ENCODE measurements at regions not wholly inside any gene's neighbourhood (a gene's known extent, or its start where the extent isn't known, plus 50 kb on each side); places are given as distances from the start of the nearest gene placed in this dataset.
"Not testable (repeated sequence)": the region's sequence is repeated elsewhere in the genome, so short reads cannot be mapped to it uniquely, and the experiment has no call there.

GRCh38 chr11:82536706-82537105 lies 197.0 kb downstream of the FAM181B start:
- no peak overlapping the region for H3K27ac ChIP-seq (ENCODE audit: low read depth, low read length, severe bottlenecking)
- H3K4me1 ChIP-seq (ENCODE audit: control insufficient read depth, insufficient read depth, low read length, poor library complexity, severe bottlenecking) = no peaks in the 10 kb centered on the region
- 90% methylated on average over 2 of the region's 3 CpGs; no CpG with 5 or more reads in 1 of the 2 experiments for WGBS, 2 experiments (ENCODE audit: insufficient coverage in 2 of 2)
- no peaks in the 10 kb centered on the region for H3K36me3 ChIP-seq (ENCODE audit: control insufficient read depth, insufficient read depth, low read length)
- H3K4me3 ChIP-seq (ENCODE audit: extremely low read depth, insufficient read depth, low read length, poor library complexity, severe bottlenecking) = no peak overlapping the region
- H3K9me3 ChIP-seq (ENCODE audit: control insufficient read depth, low read length) = no peaks in the 10 kb centered on the region

- Histone ChIP-seq H3K4me3 (ENCODE audit: extremely low read depth, insufficient read depth, low read length, poor library complexity, severe bottlenecking) (no peak overlapping the region), H3K4me1 (ENCODE audit: control insufficient read depth, insufficient read depth, low read length, poor library complexity, severe bottlenecking) (no peaks in the 10 kb centered on the region), H3K36me3 (ENCODE audit: control insufficient read depth, insufficient read depth, low read length) (no peaks in the 10 kb centered on the region), H3K27ac (ENCODE audit: low read depth, low read length, severe bottlenecking) (no peak overlapping the region), H3K9me3 (ENCODE audit: control insufficient read depth, low read length) (no peaks in the 10 kb centered on the region)
- WGBS, 2 experiments (ENCODE audit: insufficient coverage in 2 of 2) = 83% methylated on average over 3 of the region's 7 CpGs; no CpG with 5 or more reads in 1 of the 2 experiments
Observed at GRCh38 chr11:82533628-82534327, 199.9 kb downstream of the FAM181B start.

GRCh38 chr11:82529936-82530335 lies 203.7 kb downstream of the FAM181B start:
- H3K4me1 ChIP-seq (ENCODE audit: control insufficient read depth, insufficient read depth, low read length, poor library complexity, severe bottlenecking) = no peaks in the 10 kb centered on the region
- no peaks in the 10 kb centered on the region for H3K36me3 ChIP-seq (ENCODE audit: control insufficient read depth, insufficient read depth, low read length)
- no peak overlapping the region for H3K4me3 ChIP-seq (ENCODE audit: extremely low read depth, insufficient read depth, low read length, poor library complexity, severe bottlenecking)
- no peak overlapping the region for H3K27ac ChIP-seq (ENCODE audit: low read depth, low read length, severe bottlenecking)
- WGBS, 2 experiments (ENCODE audit: insufficient coverage in 2 of 2) = no CpG with 5 or more reads among the region's 2 CpGs
- H3K9me3 ChIP-seq (ENCODE audit: control insufficient read depth, low read length) = no peaks in the 10 kb centered on the region

GRCh38 chr11:82527081-82527584 lies 206.5 kb downstream of the FAM181B start:
- no peak overlapping the region for H3K27ac ChIP-seq (ENCODE audit: low read depth, low read length, severe bottlenecking)
- no peaks in the 10 kb centered on the region for H3K9me3 ChIP-seq (ENCODE audit: control insufficient read depth, low read length)
- H3K36me3 ChIP-seq (ENCODE audit: control insufficient read depth, insufficient read depth, low read length) = no peaks in the 10 kb centered on the region
- H3K4me3 ChIP-seq (ENCODE audit: extremely low read depth, insufficient read depth, low read length, poor library complexity, severe bottlenecking) = no peak overlapping the region
- H3K4me1 ChIP-seq (ENCODE audit: control insufficient read depth, insufficient read depth, low read length, poor library complexity, severe bottlenecking) = no peaks in the 10 kb centered on the region
- WGBS, 2 experiments (ENCODE audit: insufficient coverage in 2 of 2) = 71 to 89% methylated on average over 3 to 5 of the region's 5 CpGs

GRCh38 chr11:82523141-82523540 lies 210.5 kb downstream of the FAM181B start:
- no peak overlapping the region for H3K27ac ChIP-seq (ENCODE audit: low read depth, low read length, severe bottlenecking)
- no peaks in the 10 kb centered on the region for H3K36me3 ChIP-seq (ENCODE audit: control insufficient read depth, insufficient read depth, low read length)
- H3K4me1 ChIP-seq (ENCODE audit: control insufficient read depth, insufficient read depth, low read length, poor library complexity, severe bottlenecking) = no peaks in the 10 kb centered on the region
- no peaks in the 10 kb centered on the region for H3K9me3 ChIP-seq (ENCODE audit: control insufficient read depth, low read length)
- no peak overlapping the region for H3K4me3 ChIP-seq (ENCODE audit: extremely low read depth, insufficient read depth, low read length, poor library complexity, severe bottlenecking)
- 66 to 71% methylated on average over 4 of the region's 4 CpGs for WGBS, 2 experiments (ENCODE audit: insufficient coverage in 2 of 2)

- 79 to 83% methylated on average over 1 of the region's 3 CpGs for WGBS, 2 experiments (ENCODE audit: insufficient coverage in 2 of 2)
- no peaks in the 10 kb centered on the region for H3K4me1 ChIP-seq (ENCODE audit: control insufficient read depth, insufficient read depth, low read length, poor library complexity, severe bottlenecking)
- no peaks in the 10 kb centered on the region for H3K9me3 ChIP-seq (ENCODE audit: control insufficient read depth, low read length)
- H3K36me3 ChIP-seq (ENCODE audit: control insufficient read depth, insufficient read depth, low read length) = no peaks in the 10 kb centered on the region
- H3K27ac ChIP-seq (ENCODE audit: low read depth, low read length, severe bottlenecking) = no peak overlapping the region
- no peak overlapping the region for H3K4me3 ChIP-seq (ENCODE audit: extremely low read depth, insufficient read depth, low read length, poor library complexity, severe bottlenecking)
Observed at GRCh38 chr11:82521427-82521826, 212.2 kb downstream of the FAM181B start.

GRCh38 chr11:82507288-82507687 lies 226.4 kb downstream of the FAM181B start:
- Histone ChIP-seq H3K4me1 (ENCODE audit: control insufficient read depth, insufficient read depth, low read length, poor library complexity, severe bottlenecking) (no peaks in the 10 kb centered on the region), H3K27ac (ENCODE audit: low read depth, low read length, severe bottlenecking) (no peak overlapping the region), H3K4me3 (ENCODE audit: extremely low read depth, insufficient read depth, low read length, poor library complexity, severe bottlenecking) (no peak overlapping the region), H3K9me3 (ENCODE audit: control insufficient read depth, low read length) (no peaks in the 10 kb centered on the region), H3K36me3 (ENCODE audit: control insufficient read depth, insufficient read depth, low read length) (no peaks in the 10 kb centered on the region)
- WGBS, 2 experiments (ENCODE audit: insufficient coverage in 2 of 2) = 90 to 100% methylated on average over 2 to 3 of the region's 6 CpGs

GRCh38 chr11:82505379-82505778 lies 228.3 kb downstream of the FAM181B start:
- Histone ChIP-seq H3K9me3 (ENCODE audit: control insufficient read depth, low read length) (no peaks in the 10 kb centered on the region), H3K4me3 (ENCODE audit: extremely low read depth, insufficient read depth, low read length, poor library complexity, severe bottlenecking) (no peak overlapping the region)

GRCh38 chr11:82501174-82501573 lies 232.5 kb downstream of the FAM181B start:
- not testable (repeated sequence) for H3K36me3 ChIP-seq (ENCODE audit: control insufficient read depth, insufficient read depth, low read length); H3K4me3 ChIP-seq (ENCODE audit: extremely low read depth, insufficient read depth, low read length, poor library complexity, severe bottlenecking); H3K4me1 ChIP-seq (ENCODE audit: control insufficient read depth, insufficient read depth, low read length, poor library complexity, severe bottlenecking); H3K27ac ChIP-seq (ENCODE audit: low read depth, low read length, severe bottlenecking); H3K9me3 ChIP-seq (ENCODE audit: control insufficient read depth, low read length)
- WGBS, 2 experiments (ENCODE audit: insufficient coverage in 2 of 2) = 94 to 99% methylated on average over 8 to 11 of the region's 26 CpGs

More at GRCh38 chr11:82505379-82505778, 228.3 kb downstream of the FAM181B start:
- Histone ChIP-seq H3K36me3 (ENCODE audit: control insufficient read depth, insufficient read depth, low read length) (no peaks in the 10 kb centered on the region), H3K4me1 (ENCODE audit: control insufficient read depth, insufficient read depth, low read length, poor library complexity, severe bottlenecking) (no peaks in the 10 kb centered on the region), H3K27ac (ENCODE audit: low read depth, low read length, severe bottlenecking) (no peak overlapping the region)
- 57 to 100% methylated on average over 1 of the region's 3 CpGs for WGBS, 2 experiments (ENCODE audit: insufficient coverage in 2 of 2)

GRCh38 chr11:82494988-82495432 lies 238.7 kb downstream of the FAM181B start:
- Histone ChIP-seq H3K9me3 (ENCODE audit: control insufficient read depth, low read length) (no peaks in the 10 kb centered on the region), H3K4me3 (ENCODE audit: extremely low read depth, insufficient read depth, low read length, poor library complexity, severe bottlenecking) (no peak overlapping the region), H3K4me1 (ENCODE audit: control insufficient read depth, insufficient read depth, low read length, poor library complexity, severe bottlenecking) (no peaks in the 10 kb centered on the region), H3K36me3 (ENCODE audit: control insufficient read depth, insufficient read depth, low read length) (no peaks in the 10 kb centered on the region), H3K27ac (ENCODE audit: low read depth, low read length, severe bottlenecking) (no peak overlapping the region)
- 41 to 51% methylated on average over 3 of the region's 3 CpGs for whole genome bisulfite sequencing, 2 experiments (ENCODE audit: insufficient coverage in 2 of 2)

GRCh38 chr11:82474876-82475275 lies 258.8 kb downstream of the FAM181B start:
- H3K27ac ChIP-seq (ENCODE audit: low read depth, low read length, severe bottlenecking) = no peak overlapping the region
- no peaks in the 10 kb centered on the region for H3K9me3 ChIP-seq (ENCODE audit: control insufficient read depth, low read length)
- no peak overlapping the region for H3K4me3 ChIP-seq (ENCODE audit: extremely low read depth, insufficient read depth, low read length, poor library complexity, severe bottlenecking)
- no CpG with 5 or more reads among the region's 3 CpGs for WGBS, 2 experiments (ENCODE audit: insufficient coverage in 2 of 2)
- no peaks in the 10 kb centered on the region for H3K4me1 ChIP-seq (ENCODE audit: control insufficient read depth, insufficient read depth, low read length, poor library complexity, severe bottlenecking)
- no peaks in the 10 kb centered on the region for H3K36me3 ChIP-seq (ENCODE audit: control insufficient read depth, insufficient read depth, low read length)

All from mesodermal cell (in vitro differentiated cells).